B cell (primary cell): ENCODE measurements at regions not wholly inside any gene's neighbourhood (a gene's known extent, or its start where the extent isn't known, plus 50 kb on each side); places are given as distances from the start of the nearest gene placed in this dataset.

Experiments used
- CTCF ChIP-seq: fragments of 200-600 bp; IDR thresholded peaks from one replicate; pipeline ENCODE4 v1.8.0; 2022; ENCODE audit warnings: antibody characterized with exemption, mild to moderate bottlenecking
- EZH2 ChIP-seq: IDR thresholded peaks from 2 replicates; pipeline ENCODE4 v1.6.1; 2012; ENCODE audit warnings: borderline replicate concordance, low read depth, mild to moderate bottlenecking, moderate library complexity, low read length; ENCODE audit not compliant: insufficient read depth, poor library complexity, severe bottlenecking

- TF ChIP-seq CTCF: no peak
- TF ChIP-seq EZH2: no peak
Observed at GRCh38 chr6:78353040-78353439, 514.3 kb upstream of the IRAK1BP1 start.
